ENCODE measurements at regions not wholly inside any gene's neighbourhood (a gene's known extent, or its start where the extent isn't known, plus 50 kb on each side); places are given as distances from the start of the nearest gene placed in this dataset.

DNA sequence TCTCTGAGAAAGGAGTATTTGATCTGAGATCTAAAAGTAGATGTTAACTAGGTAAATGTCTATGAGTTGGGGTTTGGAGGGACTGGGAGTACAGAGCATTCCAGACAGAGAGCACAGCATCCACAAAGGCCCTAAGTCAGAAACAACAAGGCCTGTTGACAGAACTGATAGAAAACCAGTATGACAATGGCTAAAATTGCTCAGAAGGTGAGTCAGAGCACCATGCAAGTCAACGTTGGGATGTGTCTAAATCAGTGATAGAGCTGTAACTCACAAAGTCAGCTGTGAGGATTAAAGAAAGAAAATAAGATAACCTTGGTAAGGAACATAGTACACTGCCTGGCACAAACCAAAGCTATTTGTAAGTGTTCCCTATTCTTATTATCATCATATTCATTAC is 124.0 kb downstream of the CETN3 start:
- Histone ChIP-seq H3K36me3 (ENCODE audit: low read length) (no peaks in the 10 kb centered on the region), H3K27me3 (ENCODE audit: low read length) (peaks cover 2% of the 10 kb centered on the region; the same call in 1 of the 2 replicates), H3K9ac (ENCODE audit: low read length) (no peak overlapping the region), H3K9me2 (replicated peaks; ENCODE audit: insufficient read depth, low read length) (no peaks in the 10 kb centered on the region; the same call in 1 of the 2 replicates), H3K27ac (ENCODE audit: low read depth, low read length) (no peak overlapping the region), H4K20me1 (ENCODE audit: low read depth, low read length) (no peaks in the 10 kb centered on the region), H3K4me2 (ENCODE audit: low read depth, low read length, poor library complexity, severe bottlenecking) (no peak overlapping the region), H3K79me2 (ENCODE audit: insufficient read depth, low read length) (no peaks in the 10 kb centered on the region), H3F3A (ENCODE audit: insufficient read depth) (no peaks in the 10 kb centered on the region), H3K4me3 (ENCODE audit: insufficient read depth, low read length, poor library complexity, severe bottlenecking) (no peak overlapping the region), H3K9me3 (ENCODE audit: insufficient read depth, low read length) (no peaks in the 10 kb centered on the region), H2AFZ (ENCODE audit: low read depth, low read length, severe bottlenecking) (no peak overlapping the region)
- TF ChIP-seq, protein P1, sequence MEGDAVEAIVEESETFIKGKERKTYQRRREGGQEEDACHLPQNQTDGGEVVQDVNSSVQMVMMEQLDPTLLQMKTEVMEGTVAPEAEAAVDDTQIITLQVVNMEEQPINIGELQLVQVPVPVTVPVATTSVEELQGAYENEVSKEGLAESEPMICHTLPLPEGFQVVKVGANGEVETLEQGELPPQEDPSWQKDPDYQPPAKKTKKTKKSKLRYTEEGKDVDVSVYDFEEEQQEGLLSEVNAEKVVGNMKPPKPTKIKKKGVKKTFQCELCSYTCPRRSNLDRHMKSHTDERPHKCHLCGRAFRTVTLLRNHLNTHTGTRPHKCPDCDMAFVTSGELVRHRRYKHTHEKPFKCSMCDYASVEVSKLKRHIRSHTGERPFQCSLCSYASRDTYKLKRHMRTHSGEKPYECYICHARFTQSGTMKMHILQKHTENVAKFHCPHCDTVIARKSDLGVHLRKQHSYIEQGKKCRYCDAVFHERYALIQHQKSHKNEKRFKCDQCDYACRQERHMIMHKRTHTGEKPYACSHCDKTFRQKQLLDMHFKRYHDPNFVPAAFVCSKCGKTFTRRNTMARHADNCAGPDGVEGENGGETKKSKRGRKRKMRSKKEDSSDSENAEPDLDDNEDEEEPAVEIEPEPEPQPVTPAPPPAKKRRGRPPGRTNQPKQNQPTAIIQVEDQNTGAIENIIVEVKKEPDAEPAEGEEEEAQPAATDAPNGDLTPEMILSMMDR (IDR thresholded peaks at IDR 0.05; ENCODE audit: insufficient read depth, low read length, poor library complexity, severe bottlenecking), result no peak
- TF ChIP-seq EZH2phosphoT487 (conservative IDR thresholded peaks at IDR 0.05; ENCODE audit: low read length), result no peak

DNA sequence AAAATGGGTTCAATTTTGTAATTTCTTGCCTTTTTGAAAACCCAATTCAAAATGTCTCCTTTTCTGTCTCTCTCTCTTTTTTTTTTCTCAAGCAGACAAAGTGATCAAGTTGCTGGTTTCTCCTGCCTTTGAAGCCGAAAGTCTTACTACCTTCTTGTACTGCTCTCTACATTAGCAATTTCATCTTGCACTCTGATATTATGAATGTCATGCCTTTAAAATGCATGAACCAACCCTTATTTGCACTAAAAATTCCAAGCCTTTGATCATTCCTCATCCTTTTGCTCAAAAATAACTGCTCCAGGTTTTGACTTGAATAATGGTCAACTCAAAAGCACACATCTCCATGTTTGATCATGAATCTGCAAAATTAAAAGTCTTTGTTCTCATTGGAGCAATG is 125.2 kb downstream of the CETN3 start:
- Histone ChIP-seq H3K27ac (ENCODE audit: low read depth, low read length) (no peak overlapping the region), H3K79me2 (ENCODE audit: insufficient read depth, low read length) (no peaks in the 10 kb centered on the region), H4K20me1 (ENCODE audit: low read depth, low read length) (no peaks in the 10 kb centered on the region), H3K9me3 (ENCODE audit: insufficient read depth, low read length) (no peaks in the 10 kb centered on the region), H3K9ac (ENCODE audit: low read length) (no peak overlapping the region), H3K9me2 (replicated peaks; ENCODE audit: insufficient read depth, low read length) (no peaks in the 10 kb centered on the region), H3F3A (ENCODE audit: insufficient read depth) (no peaks in the 10 kb centered on the region), H3K4me3 (ENCODE audit: insufficient read depth, low read length, poor library complexity, severe bottlenecking) (no peak overlapping the region), H2AFZ (ENCODE audit: low read depth, low read length, severe bottlenecking) (no peak overlapping the region), H3K4me2 (ENCODE audit: low read depth, low read length, poor library complexity, severe bottlenecking) (no peak overlapping the region), H3K36me3 (ENCODE audit: low read length) (no peaks in the 10 kb centered on the region), H3K27me3 (ENCODE audit: low read length) (no peaks in the 10 kb centered on the region)
- TF ChIP-seq, protein P1 (IDR thresholded peaks at IDR 0.05; ENCODE audit: insufficient read depth, low read length, poor library complexity, severe bottlenecking), result no peak
- TF ChIP-seq EZH2phosphoT487 (conservative IDR thresholded peaks at IDR 0.05; ENCODE audit: low read length), result no peak

DNA sequence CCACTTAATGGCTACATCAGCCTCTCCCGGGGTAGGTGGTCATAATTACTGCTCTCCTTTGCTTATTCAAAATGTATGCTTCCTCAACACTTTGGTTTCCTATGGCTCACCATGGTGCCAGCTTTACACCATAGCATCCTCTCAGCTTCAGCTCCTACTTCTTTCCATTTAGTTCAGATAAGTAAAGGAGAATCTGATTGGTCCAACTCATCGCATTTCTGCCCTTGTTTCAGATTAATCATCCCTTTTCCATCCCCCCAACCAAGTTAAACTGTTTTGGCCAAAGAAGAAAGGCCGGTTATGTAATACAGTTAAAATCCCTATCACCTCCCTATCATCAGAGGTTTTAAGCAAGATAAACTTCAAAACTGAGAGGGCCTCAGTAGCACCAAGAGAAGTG is 130.5 kb downstream of the CETN3 start:
- no peaks in the 10 kb centered on the region for H3K79me2 ChIP-seq (ENCODE audit: insufficient read depth, low read length)
- H2AFZ ChIP-seq (ENCODE audit: low read depth, low read length, severe bottlenecking), result no peak overlapping the region
- H3K9me2 ChIP-seq (replicated peaks; ENCODE audit: insufficient read depth, low read length), result no peaks in the 10 kb centered on the region
- H3K9me3 ChIP-seq (ENCODE audit: insufficient read depth, low read length), result no peaks in the 10 kb centered on the region
- H3F3A ChIP-seq (ENCODE audit: insufficient read depth), result no peaks in the 10 kb centered on the region
- no peaks in the 10 kb centered on the region for H4K20me1 ChIP-seq (ENCODE audit: low read depth, low read length)
- no peaks in the 10 kb centered on the region for H3K27me3 ChIP-seq (ENCODE audit: low read length)
- no peak overlapping the region for H3K9ac ChIP-seq (ENCODE audit: low read length)
- H3K4me2 ChIP-seq (ENCODE audit: low read depth, low read length, poor library complexity, severe bottlenecking), result no peak overlapping the region
- no peaks in the 10 kb centered on the region for H3K36me3 ChIP-seq (ENCODE audit: low read length)
- no peak overlapping the region for H3K4me3 ChIP-seq (ENCODE audit: insufficient read depth, low read length, poor library complexity, severe bottlenecking)
- TF ChIP-seq, protein P1 (IDR thresholded peaks at IDR 0.05; ENCODE audit: insufficient read depth, low read length, poor library complexity, severe bottlenecking), result no peak
- no peak for TF ChIP-seq EZH2phosphoT487 (conservative IDR thresholded peaks at IDR 0.05; ENCODE audit: low read length)
- no peak overlapping the region for H3K27ac ChIP-seq (ENCODE audit: low read depth, low read length)

Data from SU-DHL-6 (cell line).